Left lung (tissue), 4 donors: ENCODE measurements at regions not wholly inside any gene's neighbourhood (a gene's known extent, or its start where the extent isn't known, plus 50 kb on each side); places are given as distances from the start of the nearest gene placed in this dataset.
A peak's percentile ranks its signal among the peaks of the same experiment; 100 is the strongest.

Experiments
- ATAC-seq: fragments of 200-7000 bp; cut with Tn5 transposase; one replicate; pipeline ENCODE4 v1.9.1; 2020; ENCODE audit warnings: moderate library complexity
- DNase-seq, 4 donors: peaks; one replicate each; pipeline ENCODE4 v3.0.0-alpha.2; 2013 to 2020
- H3K27ac ChIP-seq, 2 donors: fragments of 200-600 bp; sonication (generic) in 1 of 2; one replicate each; pipeline versions ENCODE4 v1.5.0 to v1.8.0; 2020 to 2021
- H3K27me3 ChIP-seq, 2 donors: fragments of 200-600 bp; sonication (generic) in 1 of 2; one replicate each; pipeline versions ENCODE4 v1.5.0 to v1.8.0; 2020 to 2021
- H3K36me3 ChIP-seq, 2 donors: fragments of 200-600 bp; sonication (generic) in 1 of 2; one replicate each; pipeline versions ENCODE4 v1.5.0 to v1.8.0; 2020 to 2021
- H3K4me1 ChIP-seq, 2 donors: fragments of 200-600 bp; one replicate each; pipeline ENCODE4 v1.8.0; 2021
- H3K4me3 ChIP-seq, 2 donors: fragments of 200-600 bp; sonication (generic) in 1 of 2; one replicate each; pipeline versions ENCODE4 v1.5.0 to v1.8.0; 2020 to 2021; ENCODE audit warnings: mild to moderate bottlenecking in 1 of 2
- H3K9me3 ChIP-seq, 2 donors: fragments of 200-600 bp; sonication (generic) in 1 of 2; one replicate each; pipeline versions ENCODE4 v1.5.0 to v1.8.0; 2020 to 2021
- intact Hi-C, 2 donors: fragments of 100-400 bp; cut with DNase I; formaldehyde crosslinking; loops; one replicate each; pipeline versions ENCODE4 v1.11.2 to v1.14.2; 2022
- TF ChIP-seq, protein P1 (sequence below), 2 donors: fragments of 200-600 bp; sonication (generic) in 1 of 2; IDR thresholded peaks; one replicate each; pipeline versions ENCODE4 v1.5.0 to v1.8.0; 2021; ENCODE audit warnings: antibody characterized with exemption in 2 of 2
- donor health status: DM: no; HTN: yes; CAD: no.
- donor health status: DM: no; HTN: no; CAD: no.

- Histone ChIP-seq H3K27me3 (no peaks in the 10 kb centered on the region), H3K4me1 (peaks cover 0 to 9% of the 10 kb centered on the region in 2 donors), H3K27ac (peak overlapping the region in 1 of 2 donors; percentile 13), H3K36me3 (peaks cover 0 to 9% of the 10 kb centered on the region in 2 donors), H3K4me3 (no peak overlapping the region), H3K9me3 (no peaks in the 10 kb centered on the region)
- ATAC-seq (no peak), DNase-seq (no peak)
- intact Hi-C loops: no loop called here
- TF ChIP-seq, protein P1, sequence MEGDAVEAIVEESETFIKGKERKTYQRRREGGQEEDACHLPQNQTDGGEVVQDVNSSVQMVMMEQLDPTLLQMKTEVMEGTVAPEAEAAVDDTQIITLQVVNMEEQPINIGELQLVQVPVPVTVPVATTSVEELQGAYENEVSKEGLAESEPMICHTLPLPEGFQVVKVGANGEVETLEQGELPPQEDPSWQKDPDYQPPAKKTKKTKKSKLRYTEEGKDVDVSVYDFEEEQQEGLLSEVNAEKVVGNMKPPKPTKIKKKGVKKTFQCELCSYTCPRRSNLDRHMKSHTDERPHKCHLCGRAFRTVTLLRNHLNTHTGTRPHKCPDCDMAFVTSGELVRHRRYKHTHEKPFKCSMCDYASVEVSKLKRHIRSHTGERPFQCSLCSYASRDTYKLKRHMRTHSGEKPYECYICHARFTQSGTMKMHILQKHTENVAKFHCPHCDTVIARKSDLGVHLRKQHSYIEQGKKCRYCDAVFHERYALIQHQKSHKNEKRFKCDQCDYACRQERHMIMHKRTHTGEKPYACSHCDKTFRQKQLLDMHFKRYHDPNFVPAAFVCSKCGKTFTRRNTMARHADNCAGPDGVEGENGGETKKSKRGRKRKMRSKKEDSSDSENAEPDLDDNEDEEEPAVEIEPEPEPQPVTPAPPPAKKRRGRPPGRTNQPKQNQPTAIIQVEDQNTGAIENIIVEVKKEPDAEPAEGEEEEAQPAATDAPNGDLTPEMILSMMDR (IDR thresholded peaks at IDR 0.05): no peak
Observed at GRCh38 chrX:10106806-10107205, 50.0 kb upstream of the CLCN4 start.
